ENCODE measurements at regions not wholly inside any gene's neighbourhood (a gene's known extent, or its start where the extent isn't known, plus 50 kb on each side); places are given as distances from the start of the nearest gene placed in this dataset.

- intact Hi-C loops (cut with DNase I, micrococcal nuclease) = no loop called here
Observed at GRCh38 chr18:61953641-61954040, 60.8 kb upstream of the RNF152 start.

DNA sequence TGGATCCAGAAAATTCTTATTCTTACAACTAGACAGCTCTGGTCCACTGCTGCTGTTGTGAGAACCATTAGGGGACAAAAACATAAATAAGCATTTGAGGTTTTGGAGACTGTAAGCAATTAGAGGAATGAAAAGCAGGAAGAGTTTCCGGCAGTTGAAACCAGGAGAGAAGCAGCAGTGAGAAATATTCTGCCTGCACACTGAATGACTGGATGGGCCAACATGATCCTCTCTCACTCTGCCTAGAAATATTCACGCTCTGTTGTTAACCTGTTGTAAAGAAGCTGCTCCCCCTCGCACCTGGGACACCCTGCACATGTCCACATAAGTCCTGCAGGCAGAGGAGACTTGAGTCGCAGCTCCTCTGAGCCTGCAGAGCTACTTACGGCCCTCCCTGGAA, 60.4 kb upstream of the RNF152 start:
- ATAC-seq (no peak), DNase-seq (no peak)
- Histone ChIP-seq H3K4me3 (no peak overlapping the region), H3K9me3 (no peaks in the 10 kb centered on the region), H3K4me1 (ENCODE audit: low read depth) (no peaks in the 10 kb centered on the region), H3K36me3 (ENCODE audit: low read depth) (no peaks in the 10 kb centered on the region)
- no peak for TF ChIP-seq CTCF (IDR thresholded peaks at IDR 0.05)
- intact Hi-C loops (cut with DNase I, micrococcal nuclease) = no loop called here

More at GRCh38 chr18:61953641-61954040, 60.8 kb upstream of the RNF152 start:
- H3K4me3 ChIP-seq = no peak overlapping the region
- H3K9me3 ChIP-seq = no peaks in the 10 kb centered on the region
- H3K4me1 ChIP-seq (ENCODE audit: low read depth) = no peaks in the 10 kb centered on the region
- no peak for TF ChIP-seq CTCF (IDR thresholded peaks at IDR 0.05)
- DNase-seq (no peak), ATAC-seq (no peak)
- H3K36me3 ChIP-seq (ENCODE audit: low read depth) = no peaks in the 10 kb centered on the region

GRCh38 chr18:61951396-61951795, 58.6 kb upstream of the RNF152 start:
- no peak overlapping the region for H3K4me3 ChIP-seq
- ATAC-seq = no peak
- no peaks in the 10 kb centered on the region for H3K4me1 ChIP-seq (ENCODE audit: low read depth)
- DNase-seq = no peak
- no peak for TF ChIP-seq CTCF (IDR thresholded peaks at IDR 0.05)
- no peaks in the 10 kb centered on the region for H3K36me3 ChIP-seq (ENCODE audit: low read depth)
- H3K9me3 ChIP-seq = no peaks in the 10 kb centered on the region
- intact Hi-C loops (cut with DNase I, micrococcal nuclease) = no loop called here

DNA sequence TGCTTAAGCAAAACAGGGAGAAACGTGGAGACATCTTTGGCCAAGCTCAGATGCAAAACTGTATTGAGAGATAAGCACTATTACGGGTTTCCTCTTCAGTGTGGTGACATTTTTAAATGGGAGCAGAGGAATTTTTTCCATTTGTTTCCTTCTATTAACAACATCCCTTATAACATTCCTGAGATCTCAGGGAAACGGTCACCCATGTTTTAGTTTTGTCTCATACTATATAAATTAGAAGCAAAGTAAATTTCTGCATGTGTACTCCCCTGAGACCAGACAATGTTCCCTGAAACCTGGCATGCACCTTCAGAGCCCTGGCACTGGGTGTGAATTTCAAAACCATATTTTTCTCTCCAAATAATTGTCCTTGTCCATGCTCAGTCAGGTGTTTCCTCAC, 57.6 kb upstream of the RNF152 start:
- H3K36me3 ChIP-seq (ENCODE audit: low read depth) = no peaks in the 10 kb centered on the region
- no peaks in the 10 kb centered on the region for H3K9me3 ChIP-seq
- TF ChIP-seq CTCF (IDR thresholded peaks at IDR 0.05) = no peak
- H3K4me1 ChIP-seq (ENCODE audit: low read depth) = no peaks in the 10 kb centered on the region
- DNase-seq = no peak
- no peak for ATAC-seq
- no peak overlapping the region for H3K4me3 ChIP-seq
- intact Hi-C loops (cut with DNase I, micrococcal nuclease) = no loop called here

GRCh38 chr18:61949946-61950345, 57.1 kb upstream of the RNF152 start:
- Histone ChIP-seq H3K4me1 (ENCODE audit: low read depth) (no peaks in the 10 kb centered on the region), H3K9me3 (no peaks in the 10 kb centered on the region), H3K36me3 (ENCODE audit: low read depth) (no peaks in the 10 kb centered on the region), H3K4me3 (no peak overlapping the region)
- no peak for ATAC-seq
- intact Hi-C loops (cut with DNase I, micrococcal nuclease) = no loop called here
- DNase-seq = no peak
- TF ChIP-seq CTCF (IDR thresholded peaks at IDR 0.05) = no peak

DNA sequence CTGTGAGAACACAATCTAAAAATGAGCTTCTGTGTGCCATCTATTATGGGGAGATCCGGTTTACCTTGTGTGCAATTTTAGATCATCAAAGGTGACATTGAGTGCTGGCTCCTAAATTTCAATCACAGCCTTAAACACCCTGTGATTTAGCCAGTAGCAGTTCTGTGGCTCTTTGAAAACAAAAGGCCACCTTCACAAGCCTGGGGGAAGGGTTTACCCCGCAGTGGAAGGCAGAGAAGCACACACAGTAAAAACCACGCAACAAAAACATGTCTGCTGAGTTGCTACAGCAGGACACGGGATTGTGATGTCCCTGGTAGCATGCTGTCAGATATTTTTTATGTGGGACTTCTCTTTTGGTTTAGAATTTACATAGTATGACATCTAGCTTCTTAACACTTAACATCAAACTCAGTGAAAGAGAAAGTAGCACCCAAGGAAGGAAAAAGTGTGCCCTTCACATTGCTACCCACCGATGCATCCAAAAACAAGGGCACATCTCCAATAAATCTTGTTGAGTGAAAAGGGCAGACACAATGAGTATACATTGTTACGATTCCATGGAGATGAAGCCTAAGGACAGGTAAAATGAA, 56.1 kb upstream of the RNF152 start:
- no peak for TF ChIP-seq CTCF (IDR thresholded peaks at IDR 0.05)
- Histone ChIP-seq H3K9me3 (no peaks in the 10 kb centered on the region), H3K4me1 (ENCODE audit: low read depth) (no peaks in the 10 kb centered on the region), H3K4me3 (no peak overlapping the region), H3K36me3 (ENCODE audit: low read depth) (no peaks in the 10 kb centered on the region)
- ATAC-seq (no peak), DNase-seq (no peak)
- intact Hi-C loops (cut with DNase I, micrococcal nuclease) = no loop called here

Data from mucosa of descending colon (tissue), 3 donors.